CD4-positive, alpha-beta T cell (primary cell): ENCODE measurements at regions not wholly inside any gene's neighbourhood (a gene's known extent, or its start where the extent isn't known, plus 50 kb on each side); places are given as distances from the start of the nearest gene placed in this dataset.

Source experiments
- ATAC-seq: fragments of 200-7000 bp; cut with Tn5 transposase; one replicate; pipeline ENCODE4 v1.10.0; 2022; ENCODE audit warnings: mild to moderate bottlenecking; ENCODE audit not compliant: poor library complexity
- CTCF ChIA-PET: fragments of 350-600 bp; sonication (Branson Sonifier 250); formaldehyde crosslinking; loops from one replicate; lab custom pipeline; 2021; ENCODE audit warnings: antibody characterized with exemption, inconsistent platforms; lab: Charles Lee
- POLR2A ChIA-PET: fragments of 350-600 bp; sonication (Branson Sonifier 250); formaldehyde crosslinking; loops from one replicate; lab custom pipeline; 2021; ENCODE audit warnings: antibody characterized with exemption, inconsistent platforms; lab: Charles Lee
- DNase-seq, 14 experiments: peaks; one replicate each; pipeline ENCODE4 v3.0.0-alpha.2; 2013 to 2020; ENCODE audit warnings: mixed read lengths in 2 of 14
- H3K27ac ChIP-seq, 2 donors: one replicate each; pipeline versions ENCODE4 v1.5.1 to v1.7.0; 2013; ENCODE audit warnings: low read length in 2 of 2, low read depth in 1 of 2, mild to moderate bottlenecking in 1 of 2
- H3K27me3 ChIP-seq, 2 experiments: 1 replicate in 1 of 2; 2 replicates in 1 of 2; pipeline versions ENCODE4 v1.6.1 to v1.7.0; 2013; ENCODE audit warnings: low read length in 2 of 2, control low read depth in 1 of 2, mild to moderate bottlenecking in 1 of 2, moderate library complexity in 1 of 2; ENCODE audit not compliant: insufficient read depth in 2 of 2, control insufficient read depth in 1 of 2
- H3K36me3 ChIP-seq: one replicate; pipeline ENCODE4 v1.6.1; 2013; ENCODE audit warnings: low read length, control low read depth; ENCODE audit not compliant: insufficient read depth
- H3K4me1 ChIP-seq: one replicate; pipeline ENCODE4 v1.6.1; 2013; ENCODE audit warnings: low read length, control low read depth; ENCODE audit not compliant: insufficient read depth
- H3K4me3 ChIP-seq: one replicate; pipeline ENCODE4 v1.5.1; 2013; ENCODE audit warnings: mild to moderate bottlenecking, low read length, moderate library complexity
- H3K9me3 ChIP-seq, 2 experiments: 1 replicate in 1 of 2; 2 replicates in 1 of 2; pipeline versions ENCODE4 v1.6.1 to v1.7.0; 2013; ENCODE audit warnings: low read length in 2 of 2, mild to moderate bottlenecking in 2 of 2, control low read depth in 1 of 2, moderate library complexity in 1 of 2; ENCODE audit not compliant: control insufficient read depth in 1 of 2, insufficient read depth in 1 of 2
- H3K27ac Mint-ChIP-seq: one replicate; pipeline ENCODE4 v1.8.0; 2020; ENCODE audit warnings: mixed read lengths
- H3K27me3 Mint-ChIP-seq: one replicate; pipeline ENCODE4 v1.8.0; 2021; ENCODE audit warnings: mixed read lengths
- H3K36me3 Mint-ChIP-seq: one replicate; pipeline ENCODE4 v1.8.0; 2021; ENCODE audit warnings: low read depth, mixed read lengths
- H3K4me1 Mint-ChIP-seq: one replicate; pipeline ENCODE4 v1.8.0; 2021; ENCODE audit warnings: low read depth, mixed read lengths
- H3K4me3 Mint-ChIP-seq: one replicate; pipeline ENCODE4 v1.8.0; 2020; ENCODE audit warnings: mild to moderate bottlenecking, mixed read lengths
- H3K9me3 Mint-ChIP-seq: one replicate; pipeline ENCODE4 v1.8.0; 2020; ENCODE audit warnings: mixed read lengths
- intact Hi-C, 2 experiments: fragments of 100-400 bp; cut with DNase I in 1 of 2; cut with micrococcal nuclease in 1 of 2; formaldehyde crosslinking; loops; one replicate each; pipeline versions ENCODE4 v1.15.1 to v1.9.0; 2023 to 2025; cut with DNase I, micrococcal nuclease
- TF ChIP-seq, protein P1 (sequence below): fragments of 200-600 bp; IDR thresholded peaks from one replicate; pipeline ENCODE4 v1.8.0; 2022; ENCODE audit warnings: antibody characterized with exemption, mild to moderate bottlenecking

- no peaks in the 10 kb centered on the region for H3K36me3 Mint-ChIP-seq
- no peaks in the 10 kb centered on the region for H3K27me3 Mint-ChIP-seq
- H3K9me3 ChIP-seq = no peaks in the 10 kb centered on the region
- intact Hi-C loops = no loop called here
- no peak overlapping the region for H3K27ac Mint-ChIP-seq
- ChIA-PET POLR2A (no interaction called here), CTCF (no interaction called here)
- DNase-seq (no peak), ATAC-seq (no peak)
- no peak overlapping the region for H3K4me3 ChIP-seq
- H3K27ac ChIP-seq = no peak overlapping the region
- no peaks in the 10 kb centered on the region for H3K27me3 ChIP-seq
- H3K4me1 ChIP-seq = no peaks in the 10 kb centered on the region
- H3K36me3 ChIP-seq = no peaks in the 10 kb centered on the region
- no peaks in the 10 kb centered on the region for H3K4me1 Mint-ChIP-seq
- H3K4me3 Mint-ChIP-seq = no peak overlapping the region
- H3K9me3 Mint-ChIP-seq = no peaks in the 10 kb centered on the region
- TF ChIP-seq, protein P1, sequence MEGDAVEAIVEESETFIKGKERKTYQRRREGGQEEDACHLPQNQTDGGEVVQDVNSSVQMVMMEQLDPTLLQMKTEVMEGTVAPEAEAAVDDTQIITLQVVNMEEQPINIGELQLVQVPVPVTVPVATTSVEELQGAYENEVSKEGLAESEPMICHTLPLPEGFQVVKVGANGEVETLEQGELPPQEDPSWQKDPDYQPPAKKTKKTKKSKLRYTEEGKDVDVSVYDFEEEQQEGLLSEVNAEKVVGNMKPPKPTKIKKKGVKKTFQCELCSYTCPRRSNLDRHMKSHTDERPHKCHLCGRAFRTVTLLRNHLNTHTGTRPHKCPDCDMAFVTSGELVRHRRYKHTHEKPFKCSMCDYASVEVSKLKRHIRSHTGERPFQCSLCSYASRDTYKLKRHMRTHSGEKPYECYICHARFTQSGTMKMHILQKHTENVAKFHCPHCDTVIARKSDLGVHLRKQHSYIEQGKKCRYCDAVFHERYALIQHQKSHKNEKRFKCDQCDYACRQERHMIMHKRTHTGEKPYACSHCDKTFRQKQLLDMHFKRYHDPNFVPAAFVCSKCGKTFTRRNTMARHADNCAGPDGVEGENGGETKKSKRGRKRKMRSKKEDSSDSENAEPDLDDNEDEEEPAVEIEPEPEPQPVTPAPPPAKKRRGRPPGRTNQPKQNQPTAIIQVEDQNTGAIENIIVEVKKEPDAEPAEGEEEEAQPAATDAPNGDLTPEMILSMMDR = no peak
Measured at GRCh38 chr2:154924531-154924930, 226.0 kb downstream of the KCNJ3 start.

DNA sequence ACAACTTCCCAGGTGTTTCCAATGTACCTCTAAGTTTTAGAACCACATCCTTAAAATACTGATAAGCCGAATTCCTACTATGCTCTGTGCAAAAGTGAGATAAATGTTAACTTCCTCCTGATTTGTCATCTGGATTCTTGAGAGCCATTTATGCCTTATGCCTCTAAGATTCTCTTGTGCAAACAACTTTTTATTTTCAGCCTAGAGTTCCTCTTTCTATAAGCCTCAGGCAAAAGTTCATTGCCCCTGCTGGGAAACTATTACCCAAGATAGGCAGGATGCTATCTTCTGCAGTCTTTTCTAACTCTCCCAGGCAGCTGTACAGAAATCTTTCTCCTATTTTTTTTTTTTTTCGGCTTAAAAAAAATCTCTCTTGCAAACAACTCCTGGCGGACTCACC is 216.1 kb downstream of the KCNJ3 start:
- ChIA-PET CTCF (no interaction called here), POLR2A (no interaction called here)
- Histone ChIP-seq H3K4me3 (no peak overlapping the region), H3K9me3 (no peaks in the 10 kb centered on the region), H3K4me1 (no peaks in the 10 kb centered on the region), H3K27ac (no peak overlapping the region), H3K27me3 (no peaks in the 10 kb centered on the region), H3K36me3 (no peaks in the 10 kb centered on the region)
- H3K27ac Mint-ChIP-seq = no peak overlapping the region
- no peaks in the 10 kb centered on the region for H3K4me1 Mint-ChIP-seq
- TF ChIP-seq, protein P1 = no peak
- DNase-seq (no peak), ATAC-seq (no peak)
- intact Hi-C loops = no loop called here
- no peak overlapping the region for H3K4me3 Mint-ChIP-seq
- H3K9me3 Mint-ChIP-seq = no peaks in the 10 kb centered on the region
- no peaks in the 10 kb centered on the region for H3K27me3 Mint-ChIP-seq
- H3K36me3 Mint-ChIP-seq = no peaks in the 10 kb centered on the region

DNA sequence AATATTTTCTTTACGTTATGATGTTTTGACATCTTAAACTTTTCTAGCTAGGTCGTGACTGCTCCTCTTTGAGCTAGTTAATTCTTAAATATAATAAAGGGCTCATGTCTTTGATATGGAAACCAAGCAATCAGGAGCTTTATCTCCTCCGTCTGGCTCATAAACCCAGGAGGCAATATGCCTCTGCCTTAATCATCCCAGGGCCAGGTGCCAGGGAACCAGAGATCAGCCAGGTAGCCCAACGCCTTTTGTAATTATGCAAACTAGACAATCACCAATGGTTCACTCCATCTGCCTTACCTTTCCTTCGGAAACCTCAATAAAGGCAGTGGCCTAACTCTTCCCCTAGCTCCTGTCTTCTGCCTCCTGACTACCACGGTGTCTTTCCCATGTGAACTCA is 213.7 kb downstream of the KCNJ3 start:
- ChIA-PET POLR2A (no interaction called here), CTCF (no interaction called here)

More for the DNA sequence above, 213.7 kb downstream of the KCNJ3 start:
- Mint-ChIP-seq H3K27ac (no peak overlapping the region), H3K4me3 (no peak overlapping the region), H3K27me3 (no peaks in the 10 kb centered on the region), H3K9me3 (no peaks in the 10 kb centered on the region), H3K36me3 (no peaks in the 10 kb centered on the region), H3K4me1 (no peaks in the 10 kb centered on the region)
- Histone ChIP-seq H3K4me3 (no peak overlapping the region), H3K9me3 (peaks cover 0 to 12% of the 10 kb centered on the region in 2 experiments), H3K27me3 (no peaks in the 10 kb centered on the region), H3K36me3 (no peaks in the 10 kb centered on the region), H3K27ac (no peak overlapping the region), H3K4me1 (no peaks in the 10 kb centered on the region)
- intact Hi-C loops = no loop called here
- TF ChIP-seq, protein P1 = no peak
- DNase-seq (no peak), ATAC-seq (no peak)
